CD14-positive monocyte (primary cell): ENCODE measurements at regions not wholly inside any gene's neighbourhood (a gene's known extent, or its start where the extent isn't known, plus 50 kb on each side); places are given as distances from the start of the nearest gene placed in this dataset.

ENCODE experiments used
- DNase-seq, 3 donors: peaks; one replicate each; pipeline ENCODE4 v3.0.0-alpha.2; 2011 to 2022
- H2AFZ ChIP-seq: 2 replicates; pipeline ENCODE4 v1.6.0; 2012; ENCODE audit warnings: mild to moderate bottlenecking, low read depth, low read length, inconsistent platforms; ENCODE audit not compliant: insufficient read depth, poor library complexity, severe bottlenecking
- H3K27ac ChIP-seq, 2 donors: 1 replicate in 1 of 2; 2 replicates in 1 of 2; pipeline ENCODE4 v1.5.1; 2012 to 2013; ENCODE audit warnings: low read length in 2 of 2, control low read depth in 1 of 2, inconsistent platforms in 1 of 2, low read depth in 1 of 2, mild to moderate bottlenecking in 1 of 2
- H3K27me3 ChIP-seq, 2 donors: one replicate each; pipeline versions ENCODE4 v1.6.0 to v1.6.1; 2011 to 2013; ENCODE audit warnings: low read length in 2 of 2; ENCODE audit not compliant: control insufficient read depth in 2 of 2, insufficient read depth in 2 of 2
- H3K36me3 ChIP-seq, 2 donors: replicated peaks in 1 of 2; 1 replicate in 1 of 2; 2 replicates in 1 of 2; pipeline versions ENCODE4 v1.5.1 to v1.6.1; 2012 to 2013; ENCODE audit warnings: low read length in 2 of 2, control low read depth in 1 of 2, inconsistent platforms in 1 of 2, mild to moderate bottlenecking in 1 of 2; ENCODE audit not compliant: insufficient read depth in 2 of 2, control insufficient read depth in 1 of 2
- H3K4me1 ChIP-seq, 2 donors: 1 replicate in 1 of 2; 2 replicates in 1 of 2; pipeline versions ENCODE4 v1.5.1 to v1.6.1; 2012 to 2013; ENCODE audit warnings: low read length in 2 of 2, control low read depth in 1 of 2, inconsistent platforms in 1 of 2, mild to moderate bottlenecking in 1 of 2, moderate library complexity in 1 of 2; ENCODE audit not compliant: insufficient read depth in 2 of 2, control insufficient read depth in 1 of 2
- H3K4me2 ChIP-seq: replicated peaks from 2 replicates; pipeline ENCODE3; 2012; ENCODE audit warnings: low read length, moderate library complexity, mild to moderate bottlenecking; ENCODE audit not compliant: poor library complexity, severe bottlenecking; ENCODE audit errors: extremely low read depth
- H3K4me3 ChIP-seq, 3 experiments: fragments of 200-600 bp in 1 of 3; sonication (generic) in 1 of 3; replicated peaks in 1 of 3; 1 replicate in 2 of 3; 2 replicates in 1 of 3; pipeline ENCODE4 v1.5.1; 2011 to 2013; ENCODE audit warnings: low read length in 3 of 3, mild to moderate bottlenecking in 3 of 3, control low read depth in 2 of 3, low read depth in 2 of 3, inconsistent platforms in 1 of 3, moderate library complexity in 1 of 3
- H3K79me2 ChIP-seq: 2 replicates; pipeline ENCODE4 v1.6.0; 2012; ENCODE audit warnings: mild to moderate bottlenecking, control low read depth, inconsistent platforms, low read length, moderate library complexity; ENCODE audit not compliant: insufficient read depth
- H3K9ac ChIP-seq: 2 replicates; pipeline ENCODE4 v1.6.0; 2017; ENCODE audit warnings: low read length, mild to moderate bottlenecking; ENCODE audit not compliant: insufficient read depth, poor library complexity, severe bottlenecking
- H3K9me3 ChIP-seq, 2 donors: replicated peaks in 1 of 2; 1 replicate in 1 of 2; 2 replicates in 1 of 2; pipeline versions ENCODE4 v1.5.1 to v1.6.1; 2012 to 2013; ENCODE audit warnings: low read length in 2 of 2, control low read depth in 1 of 2; ENCODE audit not compliant: control insufficient read depth in 1 of 2, insufficient read depth in 1 of 2
- H4K20me1 ChIP-seq: 2 replicates; pipeline ENCODE4 v1.6.0; 2012; ENCODE audit warnings: mild to moderate bottlenecking, low read length, control low read depth, moderate library complexity; ENCODE audit not compliant: insufficient read depth
- H3K27ac Mint-ChIP-seq, 7 donors: one replicate each; pipeline ENCODE4 v1.8.0; 2020; ENCODE audit warnings: mild to moderate bottlenecking in 7 of 7, mixed read lengths in 7 of 7, moderate library complexity in 6 of 7, inconsistent platforms in 2 of 7
- H3K27me3 Mint-ChIP-seq, 3 donors: one replicate each; pipeline ENCODE4 v1.8.0; 2021 to 2022; ENCODE audit warnings: low read depth in 3 of 3, mild to moderate bottlenecking in 3 of 3, mixed read lengths in 3 of 3, moderate library complexity in 3 of 3, inconsistent platforms in 1 of 3
- H3K36me3 Mint-ChIP-seq, 2 donors: one replicate each; pipeline ENCODE4 v1.8.0; 2020; ENCODE audit warnings: mixed read lengths in 2 of 2, inconsistent platforms in 1 of 2, mild to moderate bottlenecking in 1 of 2
- H3K4me1 Mint-ChIP-seq: one replicate; pipeline ENCODE4 v1.8.0; 2020; ENCODE audit warnings: mild to moderate bottlenecking, mixed read lengths
- H3K4me3 Mint-ChIP-seq, 2 donors: one replicate each; pipeline ENCODE4 v1.8.0; 2020; ENCODE audit warnings: mild to moderate bottlenecking in 2 of 2, mixed read lengths in 2 of 2, moderate library complexity in 1 of 2
- H3K9me3 Mint-ChIP-seq, 7 donors: one replicate each; pipeline ENCODE4 v1.8.0; 2020 to 2022; ENCODE audit warnings: mixed read lengths in 7 of 7, mild to moderate bottlenecking in 6 of 7, moderate library complexity in 6 of 7, inconsistent platforms in 2 of 7
- WGBS: methylation state at CpG from one replicate; pipeline ENCODE4 v1.1.5; 2013; ENCODE audit warnings: missing lambda C conversion rate; ENCODE audit not compliant: insufficient coverage; 5-methylcytosine and 5-hydroxymethylcytosine counted together
- intact Hi-C, 2 donors: fragments of 100-400 bp; cut with micrococcal nuclease; formaldehyde crosslinking; loops; one replicate each; pipeline versions ENCODE4 v1.15.0 to v1.15.1; 2023
- TF ChIP-seq, protein P1 (sequence below): fragments of 200-600 bp; IDR thresholded peaks from one replicate; pipeline ENCODE4 v1.8.0; 2022; ENCODE audit warnings: antibody characterized with exemption, mild to moderate bottlenecking

GRCh38 chr1:29716306-29716705 lies 480.0 kb downstream of the PTPRU start:
- Histone ChIP-seq H4K20me1 (no peaks in the 10 kb centered on the region), H3K36me3 (no peaks in the 10 kb centered on the region), H3K9ac (no peak overlapping the region), H3K27ac (no peak overlapping the region), H3K4me2 (no peak overlapping the region), H3K4me1 (peaks cover 30 to 34% of the 10 kb centered on the region in 2 donors), H2AFZ (no peak overlapping the region), H3K79me2 (no peaks in the 10 kb centered on the region), H3K9me3 (peaks cover 0 to 18% of the 10 kb centered on the region in 2 donors), H3K27me3 (no peaks in the 10 kb centered on the region), H3K4me3 (no peak overlapping the region)
- Mint-ChIP-seq H3K4me1 (peaks cover 43% of the 10 kb centered on the region), H3K4me3 (no peak overlapping the region), H3K27me3 (peaks cover 0 to 7% (median 1%) of the 10 kb centered on the region in 3 donors), H3K9me3 (peaks cover 9 to 25% (median 14%) of the 10 kb centered on the region in 7 donors), H3K27ac (no peak overlapping the region), H3K36me3 (no peaks in the 10 kb centered on the region)
- no peak for DNase-seq
- TF ChIP-seq, protein P1, sequence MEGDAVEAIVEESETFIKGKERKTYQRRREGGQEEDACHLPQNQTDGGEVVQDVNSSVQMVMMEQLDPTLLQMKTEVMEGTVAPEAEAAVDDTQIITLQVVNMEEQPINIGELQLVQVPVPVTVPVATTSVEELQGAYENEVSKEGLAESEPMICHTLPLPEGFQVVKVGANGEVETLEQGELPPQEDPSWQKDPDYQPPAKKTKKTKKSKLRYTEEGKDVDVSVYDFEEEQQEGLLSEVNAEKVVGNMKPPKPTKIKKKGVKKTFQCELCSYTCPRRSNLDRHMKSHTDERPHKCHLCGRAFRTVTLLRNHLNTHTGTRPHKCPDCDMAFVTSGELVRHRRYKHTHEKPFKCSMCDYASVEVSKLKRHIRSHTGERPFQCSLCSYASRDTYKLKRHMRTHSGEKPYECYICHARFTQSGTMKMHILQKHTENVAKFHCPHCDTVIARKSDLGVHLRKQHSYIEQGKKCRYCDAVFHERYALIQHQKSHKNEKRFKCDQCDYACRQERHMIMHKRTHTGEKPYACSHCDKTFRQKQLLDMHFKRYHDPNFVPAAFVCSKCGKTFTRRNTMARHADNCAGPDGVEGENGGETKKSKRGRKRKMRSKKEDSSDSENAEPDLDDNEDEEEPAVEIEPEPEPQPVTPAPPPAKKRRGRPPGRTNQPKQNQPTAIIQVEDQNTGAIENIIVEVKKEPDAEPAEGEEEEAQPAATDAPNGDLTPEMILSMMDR, result no peak
- intact Hi-C loops, result no loop called here
- 85% methylated on average over 4 of the region's 6 CpGs for WGBS

DNA sequence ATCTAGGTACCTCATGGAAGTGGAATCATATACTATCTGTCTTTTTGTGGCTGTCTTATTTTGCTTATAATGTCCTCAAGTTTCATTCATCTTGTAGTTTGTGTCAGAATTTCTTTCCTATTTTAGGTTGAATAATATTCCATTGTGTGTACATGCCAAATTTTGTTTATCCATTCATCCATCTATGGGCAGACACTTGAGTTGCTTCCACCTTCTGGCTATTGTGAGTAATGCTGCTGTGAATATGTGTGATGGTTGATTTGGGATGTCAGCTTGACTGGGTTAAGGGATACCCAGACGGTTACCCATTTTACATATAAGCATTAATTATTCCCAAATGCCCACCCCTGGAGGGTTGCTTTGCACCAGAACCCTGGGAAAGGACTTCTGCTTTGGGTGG lies 477.5 kb downstream of the PTPRU start:
- Histone ChIP-seq H3K4me1 (peaks cover 51 to 57% of the 10 kb centered on the region in 2 donors), H2AFZ (no peak overlapping the region), H3K27me3 (no peaks in the 10 kb centered on the region), H3K27ac (peak overlapping the region in 1 of 2 donors; percentile 12), H3K36me3 (no peaks in the 10 kb centered on the region), H4K20me1 (no peaks in the 10 kb centered on the region), H3K4me2 (no peak overlapping the region), H3K9me3 (peaks cover 0 to 12% of the 10 kb centered on the region in 2 donors), H3K4me3 (no peak overlapping the region), H3K9ac (no peak overlapping the region), H3K79me2 (no peaks in the 10 kb centered on the region)
- H3K9me3 Mint-ChIP-seq, result peaks cover 4 to 19% (median 11%) of the 10 kb centered on the region in 7 donors
- TF ChIP-seq, protein P1, result peak; percentile 25
- peaks cover 0 to 3% (median 0%) of the 10 kb centered on the region in 3 donors for H3K27me3 Mint-ChIP-seq
- DNase-seq, result no peak
- H3K27ac Mint-ChIP-seq, result peak overlapping the region in 4 of 7 donors; percentile 6 to 41 (median 12)
- peaks cover 0 to 3% of the 10 kb centered on the region in 2 donors for H3K36me3 Mint-ChIP-seq
- H3K4me3 Mint-ChIP-seq, result no peak overlapping the region
- no CpG with 5 or more reads among the region's 1 CpG for WGBS
- peaks cover 59% of the 10 kb centered on the region for H3K4me1 Mint-ChIP-seq
- intact Hi-C loops, result no loop called here
